HG03064 (cell line): ENCODE measurements at regions not wholly inside any gene's neighbourhood (a gene's known extent, or its start where the extent isn't known, plus 50 kb on each side); places are given as distances from the start of the nearest gene placed in this dataset.

ENCODE experiments used
- ATAC-seq: cut with Tn5 transposase; IDR thresholded peaks from one replicate; pipeline ENCODE4 v1.9.1; 2021; ENCODE audit warnings: low read depth; ENCODE audit not compliant: unreplicated experiment

DNA sequence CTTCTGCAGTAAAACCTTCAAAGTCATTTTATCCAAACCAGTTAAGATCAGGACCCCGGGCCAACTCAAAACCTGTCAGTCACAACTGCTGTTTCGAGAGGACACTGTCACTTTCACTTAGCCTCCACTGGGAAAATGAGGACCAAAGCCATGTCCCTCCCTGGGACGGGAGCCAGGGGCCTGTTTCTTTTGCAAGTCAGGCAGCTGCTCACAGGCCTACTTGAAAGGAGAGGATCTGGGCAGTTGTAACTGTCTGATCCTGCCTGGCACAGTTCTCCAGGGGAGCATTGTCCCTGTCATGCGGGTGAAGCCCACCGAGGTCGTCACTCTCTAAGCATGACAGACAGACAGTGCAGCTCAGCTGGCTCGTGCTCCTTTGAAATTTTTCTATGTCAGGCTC lies 276.2 kb downstream of the NPIPA8 start:
- ATAC-seq: no peak

DNA sequence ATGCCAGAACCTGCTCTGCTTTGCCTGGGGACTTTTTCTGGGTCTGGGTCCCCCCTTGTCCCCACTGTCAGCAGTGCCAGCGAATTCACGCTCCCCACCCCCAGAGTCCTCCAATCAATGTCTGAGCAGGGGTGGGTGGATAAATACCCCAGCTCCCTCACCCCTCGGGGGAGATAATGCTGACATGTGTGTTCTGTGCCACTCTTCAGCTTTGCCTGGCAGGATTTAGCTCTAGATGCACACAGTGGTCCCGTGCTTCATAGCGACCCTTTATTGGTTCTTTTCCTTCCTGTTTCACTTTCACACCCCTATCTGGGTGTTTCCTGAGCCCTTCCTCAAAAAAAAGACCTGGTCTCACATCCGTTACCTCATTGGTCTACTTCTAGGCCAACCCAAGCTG lies 277.0 kb downstream of the NPIPA8 start:
- ATAC-seq: no peak

DNA sequence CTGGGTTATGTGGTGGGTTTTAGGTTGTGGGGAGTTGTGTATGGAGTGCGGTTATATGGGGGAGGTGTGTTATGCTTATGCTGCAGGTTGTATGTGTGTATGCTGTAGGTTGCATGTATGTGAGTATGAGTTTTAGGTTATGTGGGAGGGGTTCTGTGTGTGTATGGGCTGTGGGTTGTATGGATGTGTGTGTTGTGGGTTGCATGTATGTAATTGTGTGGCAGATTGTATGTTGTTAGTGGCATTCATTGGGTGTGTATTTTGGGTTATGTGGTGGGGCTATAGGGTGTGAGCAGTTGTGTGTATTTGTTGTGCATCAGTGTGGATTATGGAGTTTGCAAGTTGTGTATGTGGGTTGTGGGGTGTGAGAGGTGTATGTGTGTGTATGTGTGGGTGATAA lies 277.4 kb downstream of the NPIPA8 start:
- ATAC-seq: no peak

DNA sequence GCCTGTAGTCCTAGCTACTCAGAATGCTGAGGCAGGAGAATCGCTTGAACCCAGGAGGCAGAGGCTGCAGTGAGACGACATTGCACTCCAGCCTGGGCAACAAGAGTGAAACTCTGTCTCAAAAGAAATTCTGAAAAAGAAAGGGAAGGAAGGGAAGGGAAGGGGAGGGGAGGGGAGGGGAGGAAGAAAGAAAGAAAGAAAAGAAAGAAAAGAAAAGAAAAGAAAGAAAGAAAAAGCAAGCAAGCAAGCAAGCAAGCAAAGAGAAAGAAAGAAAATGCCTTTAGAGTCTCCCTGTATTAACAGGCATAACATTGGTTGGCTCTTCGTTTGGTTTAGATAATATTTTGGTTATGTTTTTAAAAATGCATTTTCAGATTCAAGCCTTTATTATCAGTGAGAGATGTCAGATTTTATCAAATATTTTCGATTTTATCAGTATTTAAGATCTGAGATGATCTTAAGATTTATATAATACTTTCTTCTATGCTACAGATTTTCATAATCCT lies 281.1 kb downstream of the NPIPA8 start:
- no peak for ATAC-seq

DNA sequence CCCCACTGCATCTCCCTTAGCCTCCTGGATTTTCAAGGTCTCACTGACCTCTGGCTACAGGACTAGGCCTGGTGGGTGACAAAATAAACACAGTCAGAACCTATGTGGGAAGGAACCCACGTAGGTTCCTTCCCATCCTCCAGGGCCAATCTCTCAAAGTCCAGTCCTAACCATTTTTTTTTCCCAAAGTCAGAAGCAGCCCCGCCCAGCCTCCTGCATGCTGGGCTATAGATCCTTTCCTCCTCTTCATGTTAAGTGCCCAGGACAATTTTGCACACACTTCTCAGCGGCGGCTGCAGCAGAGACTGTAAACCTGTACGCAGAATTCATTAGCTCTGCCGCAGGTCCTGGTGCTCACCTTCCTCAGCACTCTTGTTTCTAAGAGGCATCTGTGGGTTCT lies 285.8 kb downstream of the NPIPA8 start:
- ATAC-seq: no peak

DNA sequence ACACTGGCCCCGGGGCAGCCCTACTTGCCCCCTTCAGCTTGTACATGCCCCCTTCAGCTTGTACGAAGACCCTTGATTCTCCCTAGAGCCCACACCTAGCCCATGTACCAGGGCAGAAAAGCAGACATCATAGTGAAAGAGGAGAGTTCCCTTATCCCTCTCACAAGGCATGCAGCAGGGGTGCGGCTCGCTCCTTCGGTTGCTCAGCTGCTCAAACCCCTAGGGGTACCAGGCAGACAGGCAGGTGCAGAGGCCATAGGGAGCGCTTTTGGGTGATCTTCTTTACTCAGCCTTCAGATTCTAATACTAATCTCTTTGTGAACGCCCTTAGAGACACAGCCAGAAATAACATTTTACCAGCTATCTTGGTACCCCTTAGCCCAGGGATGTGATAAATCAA lies 286.3 kb downstream of the NPIPA8 start:
- ATAC-seq: no peak

DNA sequence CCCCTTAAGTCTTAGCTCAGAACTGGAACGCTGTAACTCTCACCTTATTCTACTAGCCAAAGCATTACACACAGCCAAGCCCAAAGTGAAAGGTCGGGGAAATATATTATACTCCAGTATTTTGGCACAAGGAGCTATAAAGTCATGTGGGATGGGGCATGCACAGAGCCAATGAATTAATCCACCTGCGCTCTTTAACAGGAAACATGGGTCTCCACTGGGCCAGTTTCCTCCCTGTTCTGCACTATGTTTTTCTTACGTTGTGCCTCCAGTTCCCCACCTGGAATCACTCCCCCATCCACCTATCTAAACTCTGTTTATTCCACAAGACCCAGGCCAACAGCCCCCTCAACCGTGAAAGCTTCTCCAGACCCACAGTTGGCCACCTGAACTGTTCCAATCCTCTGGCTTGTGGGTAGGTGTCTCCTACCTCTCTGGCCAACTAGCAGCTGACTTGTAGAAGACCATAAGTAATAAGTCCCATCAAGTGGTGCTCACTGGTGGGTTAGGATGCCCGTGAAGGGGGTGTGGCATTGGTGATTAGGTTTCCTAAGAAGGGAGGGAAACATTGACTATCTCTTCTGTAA lies 286.9 kb downstream of the NPIPA8 start:
- ATAC-seq: no peak

DNA sequence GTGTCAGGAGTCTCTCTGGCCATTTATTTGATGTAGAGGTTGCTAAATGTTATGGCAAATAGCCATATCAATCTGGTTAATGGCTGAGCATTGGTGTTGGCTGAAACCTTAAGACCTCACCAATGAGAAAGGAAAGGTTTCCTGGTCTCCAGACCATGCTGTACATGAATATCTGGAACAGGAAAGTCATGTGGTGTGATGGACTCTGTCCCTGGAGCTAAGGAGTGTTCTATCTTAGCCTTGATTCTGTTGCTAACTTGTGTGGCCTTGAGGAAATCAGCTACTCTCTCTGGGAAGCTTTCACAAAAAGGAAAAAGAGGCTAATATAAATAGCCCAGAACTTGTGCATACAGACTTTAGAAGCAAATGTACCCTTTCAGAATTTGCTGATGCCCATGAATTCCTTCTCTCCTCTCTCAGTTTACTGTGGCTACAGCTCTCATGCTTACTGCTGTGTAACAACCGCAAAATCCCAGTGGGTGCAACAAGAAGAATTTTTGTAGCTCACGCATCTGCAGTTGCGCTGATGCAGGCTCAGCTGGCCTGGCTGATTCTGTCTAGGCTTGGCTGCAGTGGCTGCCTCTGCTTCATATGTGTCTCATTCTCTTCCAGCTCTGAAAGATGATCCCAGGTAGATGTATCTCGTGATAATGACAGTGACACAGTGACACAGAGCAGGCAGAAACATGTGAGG lies 287.5 kb downstream of the NPIPA8 start:
- ATAC-seq: no peak

DNA sequence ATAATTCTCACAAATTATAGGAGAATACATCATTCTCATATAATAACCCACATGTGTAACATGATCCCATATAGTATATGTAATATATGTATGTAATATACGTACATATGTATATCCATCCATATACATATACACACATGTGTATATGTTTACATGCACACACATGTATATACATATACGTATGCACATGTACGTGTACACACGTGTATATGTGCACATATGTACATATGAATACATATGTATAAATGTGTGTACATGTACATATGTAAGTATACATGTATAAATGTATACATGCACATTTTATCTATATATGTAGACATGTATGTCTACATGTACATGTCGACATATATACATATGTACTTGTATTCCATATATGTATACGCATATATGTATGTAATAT lies 288.8 kb downstream of the NPIPA8 start:
- ATAC-seq: no peak

DNA sequence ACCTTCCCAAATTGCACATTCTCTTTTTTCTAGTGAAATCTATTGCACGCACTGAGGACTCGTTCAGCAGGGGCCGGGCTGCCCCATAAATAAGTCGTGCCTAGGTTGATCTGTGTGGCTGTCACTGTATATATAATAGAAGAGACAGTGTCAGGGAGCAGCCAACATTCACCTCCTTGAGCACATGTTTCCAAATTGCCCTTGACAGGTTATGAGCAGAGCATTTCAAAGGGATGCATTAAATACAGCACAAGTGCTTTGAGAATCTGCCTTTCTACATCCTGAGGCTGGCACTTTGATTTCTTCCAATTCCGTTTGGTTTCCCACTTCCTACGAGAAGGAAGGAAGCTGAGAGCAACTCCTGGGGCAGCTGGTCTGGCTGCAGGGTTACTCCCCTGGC lies 291.2 kb downstream of the NPIPA8 start:
- no peak for ATAC-seq

DNA sequence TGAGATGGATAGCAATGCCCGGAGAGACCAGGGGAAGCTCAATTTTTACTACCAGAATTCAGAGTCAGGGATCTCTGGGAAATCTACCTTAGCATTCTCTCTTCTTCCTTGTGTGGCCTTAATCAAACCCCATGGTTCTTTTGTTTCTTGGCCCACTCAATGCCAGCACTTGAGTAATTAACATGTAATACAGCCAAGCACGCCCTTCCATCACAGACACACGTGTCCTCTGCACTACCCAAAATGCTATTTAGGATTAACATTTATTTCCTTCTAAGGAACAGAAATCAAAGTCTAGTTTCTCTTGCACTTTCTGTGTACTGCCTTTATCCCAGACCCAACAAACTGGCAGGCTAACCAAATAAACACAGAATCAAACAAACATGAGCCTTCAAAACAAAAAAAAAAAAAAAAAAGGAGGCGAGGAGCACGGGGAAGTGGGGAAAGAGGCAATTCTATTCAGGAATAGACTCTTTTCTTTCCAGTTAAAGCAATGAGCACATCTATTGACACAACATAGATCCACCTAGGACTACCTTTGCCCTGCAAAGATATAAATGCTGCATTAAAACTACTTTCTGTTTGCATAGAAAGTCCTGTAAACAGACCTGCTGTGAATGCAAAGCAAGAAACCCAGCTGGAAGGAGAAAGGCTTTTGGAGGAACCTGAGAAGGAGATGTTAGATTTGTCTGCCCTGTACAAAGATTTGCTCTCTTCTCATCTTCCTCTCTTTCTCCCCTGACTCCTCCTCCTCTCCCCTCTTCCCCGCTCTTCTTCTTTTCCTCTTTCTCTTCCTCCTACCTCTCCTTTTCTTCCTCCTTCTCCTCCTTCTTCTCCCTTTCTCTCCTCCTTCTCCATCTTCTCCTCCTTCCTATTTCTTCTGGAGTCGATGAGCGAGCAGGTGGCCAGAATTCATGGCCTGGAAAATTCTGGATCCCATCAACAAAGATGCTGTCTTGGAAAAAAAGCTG lies 294.4 kb downstream of the NPIPA8 start:
- ATAC-seq: no peak

DNA sequence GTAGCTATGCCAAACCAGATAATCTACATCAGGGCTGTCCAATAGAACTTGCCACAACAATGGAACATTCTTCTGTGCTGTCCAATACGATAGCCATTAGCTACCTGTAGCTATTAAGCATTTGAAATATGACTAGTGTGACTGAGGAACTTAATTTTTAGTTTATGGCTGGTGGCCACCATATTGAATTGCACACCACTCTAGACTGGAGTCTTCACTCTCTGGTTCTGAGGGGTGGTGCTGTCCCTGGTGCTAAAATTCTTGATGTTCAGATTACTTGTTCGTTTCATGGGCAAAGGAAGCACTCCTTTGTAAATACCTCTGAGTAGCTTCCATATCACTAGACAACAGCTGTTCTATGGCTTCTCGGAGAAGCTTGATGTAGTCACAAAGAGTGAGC lies 296.6 kb downstream of the NPIPA8 start:
- ATAC-seq: no peak

- ATAC-seq: no peak
Measured at GRCh38 chr16:18037051-18037450, 299.5 kb downstream of the NPIPA8 start.

DNA sequence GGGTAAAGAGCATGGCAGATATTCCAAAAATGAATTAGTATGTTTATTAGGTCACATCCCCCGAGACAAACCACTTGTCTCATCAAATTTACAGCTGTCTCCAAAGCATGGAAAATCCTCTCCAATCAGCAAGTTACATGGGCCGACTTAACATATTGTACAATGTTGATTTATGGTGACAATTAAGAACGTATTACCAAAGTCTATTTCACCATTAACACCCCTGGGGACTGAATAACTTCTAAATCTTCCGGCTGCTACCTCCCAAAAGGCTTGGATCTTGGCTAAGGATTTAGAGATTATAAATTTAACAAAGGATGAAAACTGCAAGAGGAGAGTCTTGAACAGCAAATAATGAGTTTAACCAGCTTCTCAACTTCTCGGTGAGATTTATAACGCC lies 311.9 kb downstream of the NPIPA8 start:
- ATAC-seq: no peak

- ATAC-seq: no peak
Measured at GRCh38 chr16:18018376-18018775, 318.2 kb downstream of the NPIPA8 start.

GRCh38 chr16:18013863-18014262 lies 322.7 kb downstream of the NPIPA8 start:
- no peak for ATAC-seq

DNA sequence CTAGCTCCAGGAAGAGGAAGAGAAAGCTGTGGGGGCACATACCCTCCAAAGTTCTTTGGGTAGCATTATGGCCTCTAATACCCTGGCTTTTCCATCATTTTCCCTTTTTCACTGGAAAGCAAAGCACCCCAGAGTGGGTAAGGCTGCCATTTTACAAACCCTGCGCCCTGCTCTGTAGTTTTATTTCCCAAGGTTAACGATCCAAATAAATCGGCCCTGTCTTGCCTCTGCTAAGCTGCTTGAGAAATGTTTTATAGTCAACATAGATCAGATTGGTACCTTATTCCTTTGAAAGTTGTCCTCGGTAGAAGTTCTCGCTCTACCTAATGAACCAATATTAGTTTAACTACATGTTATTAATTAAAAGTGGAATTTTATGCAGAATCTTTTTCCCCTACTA lies 328.2 kb downstream of the NPIPA8 start:
- no peak for ATAC-seq

- ATAC-seq: no peak
Measured at GRCh38 chr16:18003033-18003432, 333.5 kb downstream of the NPIPA8 start.

DNA sequence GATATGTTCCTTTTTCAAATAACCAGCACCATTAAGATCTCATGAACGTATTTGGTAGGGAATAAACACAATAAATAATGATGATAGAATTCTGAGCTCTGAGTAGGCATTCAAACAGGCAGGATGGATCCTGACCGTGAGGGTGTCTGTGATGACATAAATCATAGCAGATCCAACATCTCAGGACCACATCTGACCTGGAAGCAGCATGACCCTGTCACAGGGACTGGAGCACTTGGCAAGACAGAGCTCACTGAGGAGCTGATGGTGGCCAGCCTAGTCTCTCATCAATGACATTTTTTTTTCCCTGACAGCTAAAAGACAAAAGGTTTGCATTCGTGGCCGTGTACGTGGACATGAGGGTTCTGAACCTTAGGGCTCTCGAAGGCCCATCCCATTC lies 337.5 kb downstream of the NPIPA8 start:
- ATAC-seq: no peak

DNA sequence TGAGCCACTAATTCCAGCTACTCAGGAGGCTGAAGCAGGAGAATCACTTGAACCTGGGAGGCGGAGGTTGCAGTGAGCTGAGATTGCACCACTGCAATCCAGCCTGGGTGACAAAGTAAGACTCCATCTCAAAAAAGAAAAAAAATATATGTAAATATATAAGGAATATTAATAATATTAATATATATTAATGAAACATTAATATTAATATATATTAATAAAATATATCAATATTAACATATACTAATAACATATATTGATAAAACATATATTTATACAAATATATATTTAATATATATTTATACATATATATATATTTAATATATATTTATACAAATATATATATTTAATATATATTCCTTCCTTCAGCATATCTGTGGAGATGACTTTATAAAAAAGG lies 338.0 kb downstream of the NPIPA8 start:
- no peak for ATAC-seq

- no peak for ATAC-seq
Measured at GRCh38 chr16:17994027-17994426, 342.5 kb downstream of the NPIPA8 start.
